SK-N-MC (cell line): ENCODE measurements at regions not wholly inside any gene's neighbourhood (a gene's known extent, or its start where the extent isn't known, plus 50 kb on each side); places are given as distances from the start of the nearest gene placed in this dataset.
A peak's percentile ranks its signal among the peaks of the same experiment; 100 is the strongest.

ENCODE experiments used
- DNase-seq: peaks from one replicate; pipeline ENCODE4 v3.0.0-alpha.2; 2011; ENCODE audit warnings: low read depth, low spot score
- H3K27ac ChIP-seq: fragments of 200-600 bp; sonication (generic); 2 replicates; pipeline ENCODE4 v1.5.1; 2016; ENCODE audit warnings: mixed run types
- H3K36me3 ChIP-seq: fragments of 200-600 bp; sonication (generic); 2 replicates; pipeline ENCODE4 v1.6.1; 2017; ENCODE audit warnings: antibody characterized with exemption, low read length, mixed read lengths; ENCODE audit not compliant: insufficient read depth
- H3K4me3 ChIP-seq: fragments of 200-600 bp; sonication (generic); 2 replicates; pipeline ENCODE4 v1.5.1; 2016
- H3K9ac ChIP-seq: fragments of 200-600 bp; sonication (generic); 2 replicates; pipeline ENCODE4 v1.8.0; 2017; ENCODE audit warnings: mixed run types, mixed read lengths; ENCODE audit not compliant: insufficient read length
- H3K9me3 ChIP-seq: fragments of 200-600 bp; sonication (generic); 2 replicates; pipeline ENCODE4 v1.6.1; 2017; ENCODE audit warnings: low read depth, mild to moderate bottlenecking, antibody characterized with exemption, low read length, moderate library complexity, mixed read lengths
- EZH2 ChIP-seq: fragments of 200-600 bp; sonication (generic); IDR thresholded peaks from one replicate; pipeline ENCODE4 v1.6.1; 2017; ENCODE audit warnings: antibody characterized with exemption
- FOXP2 ChIP-seq: optimal IDR thresholded peaks from 2 replicates; pipeline ENCODE3; 2011; ENCODE audit warnings: mild to moderate bottlenecking, moderate library complexity; ENCODE audit not compliant: insufficient read depth; ENCODE audit errors: extremely low read length, control extremely low read depth
- POLR2AphosphoS5 ChIP-seq: IDR thresholded peaks from 2 replicates; pipeline ENCODE4 v1.6.1; 2012; ENCODE audit warnings: mild to moderate bottlenecking, low read depth, low read length, borderline replicate concordance

GRCh38 chr2:34670482-34670881 lies 1071.4 kb upstream of the FAM98A start:
- H3K9me3 ChIP-seq: no peaks in the 10 kb centered on the region
- no peak overlapping the region for H3K4me3 ChIP-seq

GRCh38 chr2:34666821-34667220 lies 1067.7 kb upstream of the FAM98A start:
- Histone ChIP-seq H3K9me3 (no peaks in the 10 kb centered on the region), H3K27ac (no peak overlapping the region), H3K36me3 (no peaks in the 10 kb centered on the region), H3K4me3 (no peak overlapping the region), H3K9ac (no peak overlapping the region)
- no peak for TF ChIP-seq EZH2
- TF ChIP-seq POLR2AphosphoS5: no peak
- TF ChIP-seq FOXP2: no peak
- no peak for DNase-seq

More at GRCh38 chr2:34670482-34670881, 1071.4 kb upstream of the FAM98A start:
- no peak for DNase-seq
- TF ChIP-seq EZH2: no peak
- TF ChIP-seq FOXP2: no peak
- TF ChIP-seq POLR2AphosphoS5: no peak
- Histone ChIP-seq H3K27ac (no peak overlapping the region), H3K9ac (no peak overlapping the region), H3K36me3 (no peaks in the 10 kb centered on the region)

DNA sequence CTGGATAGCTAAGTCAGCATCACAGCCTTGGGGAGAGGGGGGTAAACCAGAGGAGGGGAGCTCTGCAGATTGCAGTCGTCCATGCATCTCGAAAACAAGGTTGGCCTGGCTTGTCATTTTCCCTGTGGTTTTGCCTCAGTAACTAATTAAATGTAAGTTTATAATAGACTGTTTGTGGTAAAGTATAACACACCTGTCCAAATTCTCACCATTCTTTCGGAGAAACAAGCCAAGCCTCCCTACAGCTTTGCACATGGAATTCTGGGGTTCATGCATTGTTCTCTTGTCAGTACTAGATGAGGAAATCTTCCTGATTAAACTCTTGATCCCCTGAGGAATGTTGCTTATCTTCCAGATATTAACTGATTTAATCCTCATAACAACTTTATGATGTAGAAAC lies 1065.2 kb upstream of the FAM98A start:
- no peak for DNase-seq
- no peak for TF ChIP-seq POLR2AphosphoS5
- no peak for TF ChIP-seq EZH2
- TF ChIP-seq FOXP2: no peak
- no peaks in the 10 kb centered on the region for H3K9me3 ChIP-seq

DNA sequence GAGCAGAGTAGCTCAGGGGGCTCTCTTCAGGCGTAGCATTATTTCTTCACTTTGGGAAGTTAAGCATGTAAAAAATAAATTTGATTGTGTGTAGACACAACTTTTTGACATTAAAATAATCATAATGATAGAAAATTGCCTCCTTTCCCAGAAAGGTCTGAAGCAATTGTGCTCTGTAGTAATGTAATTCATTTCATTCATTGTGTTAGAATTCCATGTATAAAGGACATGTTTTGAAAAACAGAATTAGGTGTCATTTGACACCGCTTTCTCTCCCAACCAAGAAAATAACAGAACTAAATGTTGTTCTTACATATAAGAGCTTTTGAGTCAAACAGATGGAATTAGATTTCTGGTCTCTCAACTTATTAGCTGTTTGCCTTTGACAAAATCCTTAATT lies 1064.2 kb upstream of the FAM98A start:
- TF ChIP-seq FOXP2 (no peak), POLR2AphosphoS5 (no peak), EZH2 (no peak)
- no peak overlapping the region for H3K4me3 ChIP-seq
- H3K36me3 ChIP-seq: no peaks in the 10 kb centered on the region
- no peaks in the 10 kb centered on the region for H3K9me3 ChIP-seq
- DNase-seq: no peak
- no peak overlapping the region for H3K9ac ChIP-seq
- no peak overlapping the region for H3K27ac ChIP-seq

More for the DNA sequence above, 1065.2 kb upstream of the FAM98A start:
- no peak overlapping the region for H3K4me3 ChIP-seq
- H3K36me3 ChIP-seq: no peaks in the 10 kb centered on the region
- no peak overlapping the region for H3K9ac ChIP-seq
- no peak overlapping the region for H3K27ac ChIP-seq

DNA sequence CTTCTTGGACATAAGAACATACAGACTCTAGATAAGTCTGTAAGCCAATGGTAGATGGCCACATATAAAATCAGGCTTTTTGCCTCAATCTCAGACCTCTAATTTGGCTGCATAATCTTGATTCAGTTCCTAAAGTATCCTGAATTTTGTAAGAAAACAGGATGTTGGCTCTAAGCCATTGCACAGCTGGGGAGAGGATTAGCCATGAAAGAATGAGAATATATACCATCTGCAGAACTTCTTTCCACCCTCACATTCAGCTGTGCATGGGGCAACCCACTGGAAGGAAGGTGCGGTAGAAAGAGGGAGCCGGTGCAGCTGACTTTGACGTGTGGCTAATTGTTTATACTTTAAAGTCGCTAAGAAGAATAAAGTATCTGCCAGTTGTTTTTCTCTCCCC lies 1061.6 kb upstream of the FAM98A start:
- H3K27ac ChIP-seq: no peak overlapping the region
- DNase-seq: no peak
- no peak overlapping the region for H3K4me3 ChIP-seq
- H3K9ac ChIP-seq: no peak overlapping the region
- TF ChIP-seq POLR2AphosphoS5: no peak
- TF ChIP-seq FOXP2: no peak
- TF ChIP-seq EZH2: no peak
- no peaks in the 10 kb centered on the region for H3K36me3 ChIP-seq
- no peaks in the 10 kb centered on the region for H3K9me3 ChIP-seq

GRCh38 chr2:34656632-34657031 lies 1057.5 kb upstream of the FAM98A start:
- H3K9me3 ChIP-seq: no peaks in the 10 kb centered on the region
- TF ChIP-seq EZH2: no peak
- no peak for TF ChIP-seq FOXP2
- TF ChIP-seq POLR2AphosphoS5: no peak
- H3K9ac ChIP-seq: no peak overlapping the region
- no peak for DNase-seq
- H3K27ac ChIP-seq: no peak overlapping the region
- H3K36me3 ChIP-seq: no peaks in the 10 kb centered on the region
- H3K4me3 ChIP-seq: no peak overlapping the region

DNA sequence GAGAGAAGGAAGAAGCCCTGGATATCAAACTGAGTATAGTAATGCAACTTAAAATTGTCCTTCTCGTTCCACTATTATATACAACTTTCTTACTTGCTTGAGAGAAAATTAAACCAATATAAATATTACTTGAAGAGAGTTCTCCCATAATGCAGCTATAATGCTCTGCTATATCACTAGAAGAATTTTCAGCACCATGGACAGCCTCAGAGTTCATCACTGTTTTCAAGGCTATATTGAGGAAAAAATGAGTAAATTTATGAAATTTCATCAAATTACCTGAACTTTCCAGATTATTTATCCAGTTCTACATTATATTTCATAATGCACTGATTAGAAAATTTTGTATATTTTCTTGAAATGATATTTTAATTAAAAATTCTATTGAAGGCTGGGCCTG lies 1053.5 kb upstream of the FAM98A start:
- peak; percentile 24 for DNase-seq
- TF ChIP-seq FOXP2: no peak
- no peak for TF ChIP-seq EZH2
- no peak for TF ChIP-seq POLR2AphosphoS5
- Histone ChIP-seq H3K4me3 (no peak overlapping the region), H3K9ac (no peak overlapping the region), H3K27ac (no peak overlapping the region), H3K36me3 (no peaks in the 10 kb centered on the region), H3K9me3 (no peaks in the 10 kb centered on the region)

DNA sequence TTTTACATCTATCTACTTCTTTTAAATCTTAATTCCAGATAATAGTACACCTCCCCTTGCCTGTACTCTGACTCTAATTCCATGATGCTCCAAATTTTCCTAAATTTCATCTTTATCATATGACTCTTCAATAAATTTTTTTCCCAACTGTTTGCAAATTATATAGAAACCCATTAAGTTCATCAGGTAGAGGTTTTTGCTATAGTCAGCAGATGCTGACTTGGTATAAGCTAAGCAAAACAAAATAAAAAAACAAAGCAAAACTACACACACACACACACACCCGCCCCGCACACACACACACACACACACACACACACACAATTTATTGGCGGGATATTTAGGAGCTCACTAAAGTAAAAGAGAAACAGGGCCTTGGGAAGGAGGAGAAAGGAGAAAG lies 1047.8 kb upstream of the FAM98A start:
- H3K9ac ChIP-seq: no peak overlapping the region
- no peaks in the 10 kb centered on the region for H3K36me3 ChIP-seq
- H3K4me3 ChIP-seq: no peak overlapping the region
- TF ChIP-seq POLR2AphosphoS5 (no peak), EZH2 (no peak), FOXP2 (no peak)
- no peak overlapping the region for H3K27ac ChIP-seq
- DNase-seq: no peak
- no peaks in the 10 kb centered on the region for H3K9me3 ChIP-seq

DNA sequence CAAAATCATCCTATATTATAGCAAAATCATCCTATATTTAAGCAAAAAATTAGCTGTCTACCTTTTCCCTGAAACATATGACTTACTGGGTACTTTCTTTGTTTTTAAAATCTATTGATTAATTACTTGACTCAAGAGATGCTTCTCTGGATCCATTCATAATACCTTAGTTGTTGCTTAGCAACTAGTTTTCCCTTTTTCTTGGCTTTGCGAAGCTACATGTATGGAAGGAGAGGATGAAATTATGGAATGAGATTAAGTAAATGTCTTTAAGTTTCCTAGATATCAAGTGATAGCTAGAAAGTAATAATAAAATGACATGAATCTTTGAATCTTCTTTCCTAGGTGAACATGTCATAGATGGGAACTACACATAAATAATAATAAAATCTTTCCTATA lies 1033.2 kb upstream of the FAM98A start:
- DNase-seq: no peak
- TF ChIP-seq EZH2 (no peak), POLR2AphosphoS5 (no peak), FOXP2 (no peak)
- Histone ChIP-seq H3K9ac (no peak overlapping the region), H3K36me3 (no peaks in the 10 kb centered on the region), H3K9me3 (no peaks in the 10 kb centered on the region), H3K27ac (no peak overlapping the region), H3K4me3 (no peak overlapping the region)

GRCh38 chr2:34627003-34627402 lies 1027.9 kb upstream of the FAM98A start:
- Histone ChIP-seq H3K9me3 (no peaks in the 10 kb centered on the region), H3K4me3 (no peak overlapping the region), H3K27ac (no peak overlapping the region), H3K9ac (no peak overlapping the region), H3K36me3 (no peaks in the 10 kb centered on the region)
- DNase-seq: no peak
- TF ChIP-seq EZH2 (no peak), POLR2AphosphoS5 (no peak), FOXP2 (no peak)
